HS-27A (cell line): ENCODE measurements at regions not wholly inside any gene's neighbourhood (a gene's known extent, or its start where the extent isn't known, plus 50 kb on each side); places are given as distances from the start of the nearest gene placed in this dataset.
A peak's percentile ranks its signal among the peaks of the same experiment; 100 is the strongest.
"Not testable (repeated sequence)": the region's sequence is repeated elsewhere in the genome, so short reads cannot be mapped to it uniquely, and the experiment has no call there.

Source experiments
- DNase-seq: peaks from one replicate; pipeline ENCODE4 v3.0.0-alpha.2; 2012; ENCODE audit warnings: low read depth, missing footprints

GRCh38 chr18:60062396-60062795 is 162.6 kb downstream of the PMAIP1 start:
- no peak for DNase-seq

GRCh38 chr18:60060578-60060977 is 160.8 kb downstream of the PMAIP1 start:
- DNase-seq: no peak

- no peak for DNase-seq
Measured at GRCh38 chr18:60060026-60060425, 160.2 kb downstream of the PMAIP1 start.

- no peak for DNase-seq
Measured at GRCh38 chr18:60059216-60059615, 159.4 kb downstream of the PMAIP1 start.

- DNase-seq: peak; percentile 93
Measured at GRCh38 chr18:60053747-60054304, 154.0 kb downstream of the PMAIP1 start.

GRCh38 chr18:60050821-60051220 is 151.0 kb downstream of the PMAIP1 start:
- no peak for DNase-seq

GRCh38 chr18:60049172-60049571 is 149.4 kb downstream of the PMAIP1 start:
- no peak for DNase-seq

GRCh38 chr18:60047556-60047955 is 147.8 kb downstream of the PMAIP1 start:
- no peak for DNase-seq

- peak; percentile 45 for DNase-seq
Measured at GRCh38 chr18:60044290-60045006, 144.7 kb downstream of the PMAIP1 start.

- no peak for DNase-seq
Measured at GRCh38 chr18:60040971-60041370, 141.2 kb downstream of the PMAIP1 start.

GRCh38 chr18:60038731-60039130 is 138.9 kb downstream of the PMAIP1 start:
- DNase-seq: no peak

- no peak for DNase-seq
Measured at GRCh38 chr18:60027397-60027796, 127.6 kb downstream of the PMAIP1 start.

GRCh38 chr18:60024857-60025256 is 125.1 kb downstream of the PMAIP1 start:
- no peak for DNase-seq

GRCh38 chr18:60024345-60024744 is 124.5 kb downstream of the PMAIP1 start:
- DNase-seq: no peak

GRCh38 chr18:60022671-60023276 is 123.0 kb downstream of the PMAIP1 start:
- DNase-seq: no peak

GRCh38 chr18:60021556-60021955 is 121.8 kb downstream of the PMAIP1 start:
- DNase-seq: no peak

GRCh38 chr18:60020107-60020925 is 120.5 kb downstream of the PMAIP1 start:
- DNase-seq: no peak

GRCh38 chr18:60019463-60019840 is 119.7 kb downstream of the PMAIP1 start:
- peak; percentile 49 for DNase-seq

GRCh38 chr18:60018618-60019462 is 119.0 kb downstream of the PMAIP1 start:
- no peak for DNase-seq

- DNase-seq: not testable (repeated sequence)
Measured at GRCh38 chr18:60018134-60018533, 118.3 kb downstream of the PMAIP1 start.

- no peak for DNase-seq
Measured at GRCh38 chr18:60017371-60017770, 117.6 kb downstream of the PMAIP1 start.

- DNase-seq: not testable (repeated sequence)
Measured at GRCh38 chr18:60015826-60016225, 116.0 kb downstream of the PMAIP1 start.
